RWPE1 (cell line): ENCODE measurements at regions not wholly inside any gene's neighbourhood (a gene's known extent, or its start where the extent isn't known, plus 50 kb on each side); places are given as distances from the start of the nearest gene placed in this dataset.
"Not testable (repeated sequence)": the region's sequence is repeated elsewhere in the genome, so short reads cannot be mapped to it uniquely, and the experiment has no call there.

ENCODE experiments used
- CTCF ChIA-PET: fragments of 350-600 bp; sonication (Branson Sonifier 250); formaldehyde crosslinking; extraction: SDS; loops from one replicate; lab custom pipeline; 2021; lab: Yijun Ruan, JAX
- POLR2A ChIA-PET: fragments of 400-600 bp; formaldehyde crosslinking; extraction: SDS; loops from one replicate; lab custom pipeline; 2020; ENCODE audit warnings: antibody characterized with exemption; ENCODE audit not compliant: low non-redundant PET; lab: Yijun Ruan, JAX
- DNase-seq: peaks from one replicate; pipeline ENCODE4 v3.0.0; 2012; ENCODE audit warnings: low spot score
- H3K27ac ChIP-seq: fragments of 450-650 bp; 2 replicates; pipeline ENCODE4 v1.5.1; 2017
- CTCF ChIP-seq: fragments of 450-650 bp; conservative IDR thresholded peaks from 2 replicates; pipeline ENCODE4 v1.5.1; 2017; ENCODE audit warnings: low read depth, mild to moderate bottlenecking

GRCh38 chr2:106269591-106270291 is 75.6 kb upstream of the UXS1 start:
- TF ChIP-seq CTCF = no peak

GRCh38 chr2:106267997-106268396 is 73.9 kb upstream of the UXS1 start:
- ChIA-PET POLR2A (no interaction called here), CTCF (no interaction called here)
- no peak for DNase-seq
- H3K27ac ChIP-seq = no peak overlapping the region
- no peak for TF ChIP-seq CTCF

More at GRCh38 chr2:106269591-106270291, 75.6 kb upstream of the UXS1 start:
- ChIA-PET POLR2A (no interaction called here), CTCF (no interaction called here)
- no peak for DNase-seq
- H3K27ac ChIP-seq = peak overlapping the region; percentile 28; the same call in 1 of the 2 replicates

- no peak for TF ChIP-seq CTCF
- DNase-seq = no peak
- ChIA-PET CTCF (interaction anchor here (1.0 kb wide), 1 partner anchor 9 kb away, joined by 4 read pairs; no protein-coding TSS in a partner anchor), POLR2A (no interaction called here)
- H3K27ac ChIP-seq = peak overlapping the region; percentile 16
Observed at GRCh38 chr2:106261871-106262321, 67.8 kb upstream of the UXS1 start.

GRCh38 chr2:106258859-106259258 is 64.8 kb upstream of the UXS1 start:
- H3K27ac ChIP-seq, CTCF ChIA-PET, POLR2A ChIA-PET, DNase-seq: not testable (repeated sequence)

GRCh38 chr2:106257830-106258229 is 63.7 kb upstream of the UXS1 start:
- no peak for TF ChIP-seq CTCF

GRCh38 chr2:106257135-106257534 is 63.0 kb upstream of the UXS1 start:
- ChIA-PET CTCF (no interaction called here), POLR2A (no interaction called here)
- H3K27ac ChIP-seq = no peak overlapping the region
- no peak for DNase-seq
- TF ChIP-seq CTCF = no peak

More at GRCh38 chr2:106257830-106258229, 63.7 kb upstream of the UXS1 start:
- ChIA-PET CTCF (no interaction called here), POLR2A (no interaction called here)
- DNase-seq = no peak
- no peak overlapping the region for H3K27ac ChIP-seq

- H3K27ac ChIP-seq, DNase-seq, POLR2A ChIA-PET: not testable (repeated sequence)
- CTCF ChIA-PET = interaction anchor here (1.1 kb wide), 1 partner anchor 144 kb away, joined by 5 read pairs; no protein-coding TSS in a partner anchor
Observed at GRCh38 chr2:106249157-106249828, 55.2 kb upstream of the UXS1 start.
